ENCODE measurements at regions not wholly inside any gene's neighbourhood (a gene's known extent, or its start where the extent isn't known, plus 50 kb on each side); places are given as distances from the start of the nearest gene placed in this dataset.

DNA sequence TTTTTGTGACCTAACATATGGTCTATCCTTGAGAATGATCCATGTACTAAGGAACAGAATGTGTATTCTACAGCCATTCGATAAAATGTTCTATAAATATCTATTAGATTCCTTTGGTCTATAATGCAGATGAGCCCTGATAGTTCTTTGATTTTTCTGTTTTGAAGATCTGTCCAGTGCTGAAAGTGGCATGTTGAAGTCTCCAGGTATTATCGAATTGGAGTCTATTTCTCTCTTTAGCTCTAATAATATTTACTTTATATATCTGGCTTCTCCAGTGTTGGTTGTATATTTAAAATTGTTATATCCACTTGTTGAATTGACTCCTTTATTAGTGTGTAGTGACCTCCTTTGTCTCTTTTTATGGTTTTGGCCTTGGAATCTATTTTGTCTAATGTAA, 377.9 kb downstream of the ARL6IP6 start:
- DNase-seq, result no peak

- no peak for DNase-seq
Observed at GRCh38 chr2:153091344-153091743, 372.9 kb downstream of the ARL6IP6 start.

GRCh38 chr2:153079315-153079714, 360.9 kb downstream of the ARL6IP6 start:
- DNase-seq, result no peak

DNA sequence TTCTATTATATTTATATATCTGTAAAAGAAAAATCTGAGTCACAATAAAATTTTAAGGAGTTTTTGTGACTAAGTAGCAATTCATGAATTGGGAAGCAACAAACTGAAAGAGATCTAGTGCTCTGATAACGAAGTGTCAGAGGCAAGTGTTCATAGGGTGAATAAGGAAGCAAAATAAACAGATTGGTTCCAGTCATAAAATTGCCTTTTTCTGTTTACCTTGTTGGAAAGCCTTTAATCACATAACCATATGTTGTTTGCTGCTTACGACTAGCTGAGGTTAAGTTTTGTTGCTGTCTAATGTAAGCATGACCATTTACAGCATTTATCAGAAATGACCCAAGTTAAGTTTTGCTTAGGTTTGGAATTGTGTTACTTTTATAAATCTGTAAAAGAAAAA, 358.9 kb downstream of the ARL6IP6 start:
- no peak for DNase-seq

DNA sequence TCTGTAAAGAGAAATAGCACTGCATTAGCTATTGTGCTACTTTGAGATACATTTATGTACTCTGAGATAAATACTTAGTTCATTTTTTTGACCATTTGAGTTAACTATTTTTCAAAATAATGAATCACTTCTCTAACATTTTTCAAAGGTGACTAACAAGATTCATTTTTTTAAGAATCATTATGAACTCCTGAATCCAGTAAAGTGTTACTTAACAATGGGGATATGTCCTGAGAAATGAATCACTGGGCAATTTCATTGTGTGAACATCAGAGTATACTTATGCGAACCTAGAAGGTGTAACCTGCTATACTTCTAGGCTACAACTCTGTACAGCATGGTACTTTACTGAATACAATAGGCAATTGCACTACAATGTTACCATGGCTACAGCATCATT, 355.8 kb downstream of the ARL6IP6 start:
- DNase-seq, result no peak

GRCh38 chr2:153072813-153073212, 354.4 kb downstream of the ARL6IP6 start:
- DNase-seq, result no peak

DNA sequence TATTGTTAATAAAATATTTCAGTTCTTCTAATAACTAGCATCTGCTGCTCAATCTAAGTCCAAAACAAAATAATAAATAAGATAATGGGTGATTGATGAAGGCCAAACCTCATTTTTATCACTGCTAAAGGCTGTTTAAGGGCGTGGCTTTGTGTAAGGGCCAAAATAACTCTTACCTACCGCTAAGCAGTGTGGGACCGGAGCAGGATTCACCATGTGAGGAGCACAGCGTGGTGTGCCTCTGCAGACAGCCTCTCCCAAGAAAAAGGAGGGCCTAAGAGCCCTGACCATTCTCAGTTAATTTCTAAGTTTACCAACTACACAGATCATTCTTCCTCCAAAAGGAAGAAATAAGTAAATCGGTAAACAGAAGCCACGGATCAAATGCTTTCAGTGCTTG, 353.7 kb downstream of the ARL6IP6 start:
- DNase-seq, result no peak

GRCh38 chr2:153071090-153071489, 352.7 kb downstream of the ARL6IP6 start:
- DNase-seq, result no peak

DNA sequence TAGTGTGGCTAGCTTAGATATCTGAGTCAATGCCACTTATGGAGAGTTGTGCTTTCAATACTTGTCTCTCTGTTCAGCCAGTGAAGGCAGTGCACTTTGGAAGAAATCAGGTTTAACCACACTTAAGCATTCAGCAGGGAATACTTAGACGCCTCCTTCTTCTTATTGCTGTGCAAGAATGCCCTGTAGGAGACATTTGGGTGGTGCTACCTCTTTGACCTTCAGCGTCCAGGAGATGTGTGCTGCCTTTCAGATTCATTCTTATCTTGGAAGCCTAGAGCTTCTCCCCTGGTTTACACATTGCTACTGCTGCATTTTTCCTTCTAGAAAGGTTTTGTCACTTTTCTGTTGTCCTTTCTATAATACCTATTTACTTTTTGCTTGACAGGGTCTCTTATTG, 350.5 kb downstream of the ARL6IP6 start:
- no peak for DNase-seq

DNA sequence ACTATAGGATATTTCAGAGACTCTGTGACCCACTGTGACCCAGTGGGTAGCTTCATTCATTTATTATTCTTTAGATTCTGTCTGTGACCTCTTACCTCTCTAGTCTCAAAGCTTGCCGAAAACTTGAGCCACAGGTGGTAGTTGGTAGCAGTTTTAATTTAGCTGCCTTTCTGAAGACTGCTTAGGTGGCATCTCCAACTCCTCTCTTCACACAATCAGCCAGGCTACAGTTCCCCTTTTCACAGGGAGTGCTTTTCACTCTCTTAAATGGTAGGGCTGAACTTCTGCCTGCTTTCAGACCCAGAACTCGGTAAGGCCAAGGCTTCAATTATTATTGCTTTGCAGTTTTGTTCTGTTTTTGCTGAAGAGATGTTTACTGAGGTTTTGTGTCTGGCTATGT, 349.6 kb downstream of the ARL6IP6 start:
- no peak for DNase-seq

GRCh38 chr2:153059338-153060052, 341.1 kb downstream of the ARL6IP6 start:
- no peak for DNase-seq

DNA sequence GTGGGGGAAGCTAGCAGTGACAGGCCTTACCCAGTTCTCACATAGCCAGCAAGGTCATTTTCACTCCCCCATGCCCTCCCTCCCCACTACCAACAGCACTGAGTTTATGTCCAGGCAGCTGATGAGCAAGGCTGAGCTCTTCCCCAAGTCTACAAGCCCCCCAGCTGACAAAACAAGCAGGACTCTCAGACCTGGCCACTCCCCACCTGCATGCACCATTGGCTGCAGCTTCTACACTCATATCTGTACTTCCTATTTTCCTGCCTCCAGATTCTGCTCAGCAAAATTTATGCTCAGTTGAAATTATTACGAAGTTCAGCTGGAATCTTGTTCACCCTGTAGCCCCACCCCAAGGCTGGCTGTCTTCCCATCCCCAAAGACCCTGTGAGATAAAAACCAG, 339.3 kb downstream of the ARL6IP6 start:
- no peak for DNase-seq

- no peak for DNase-seq
Observed at GRCh38 chr2:153055182-153055581, 336.8 kb downstream of the ARL6IP6 start.

DNA sequence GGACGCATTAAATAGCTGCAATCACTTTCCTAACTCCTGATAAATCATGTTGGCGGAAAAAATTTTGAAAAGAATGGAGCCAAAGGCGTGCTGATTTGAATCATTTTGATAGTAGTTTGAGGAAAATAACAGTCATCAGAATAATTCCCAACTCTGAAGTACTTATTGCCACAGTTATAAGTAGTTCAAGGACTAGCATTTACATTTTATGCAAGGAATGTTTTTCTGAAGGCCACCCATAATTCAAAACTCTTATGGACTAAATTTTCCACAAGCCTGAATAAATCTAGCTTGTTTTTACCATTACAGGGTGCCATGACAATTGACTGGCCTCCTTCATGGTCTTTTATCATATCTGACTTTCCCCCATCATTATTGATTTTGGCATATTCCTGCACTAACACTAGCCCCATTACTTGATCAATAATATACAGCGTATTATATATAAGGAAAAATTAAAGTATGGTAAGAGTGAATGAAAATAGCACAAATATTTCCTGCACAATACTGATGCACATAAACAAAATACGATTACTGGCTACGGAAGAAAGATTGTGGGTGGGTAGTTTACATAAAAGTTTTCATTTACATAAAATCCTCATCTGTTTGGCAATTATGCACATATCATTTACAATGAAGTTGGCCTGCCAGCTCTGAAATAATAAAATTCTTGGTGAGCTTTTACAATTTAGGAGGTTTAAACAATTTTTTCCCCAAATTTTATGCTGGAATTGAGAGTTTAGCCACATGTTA, 334.6 kb downstream of the ARL6IP6 start:
- DNase-seq, result no peak

GRCh38 chr2:153047220-153047619, 328.8 kb downstream of the ARL6IP6 start:
- no peak for DNase-seq

- DNase-seq, result no peak
Observed at GRCh38 chr2:153043385-153043784, 325.0 kb downstream of the ARL6IP6 start.

DNA sequence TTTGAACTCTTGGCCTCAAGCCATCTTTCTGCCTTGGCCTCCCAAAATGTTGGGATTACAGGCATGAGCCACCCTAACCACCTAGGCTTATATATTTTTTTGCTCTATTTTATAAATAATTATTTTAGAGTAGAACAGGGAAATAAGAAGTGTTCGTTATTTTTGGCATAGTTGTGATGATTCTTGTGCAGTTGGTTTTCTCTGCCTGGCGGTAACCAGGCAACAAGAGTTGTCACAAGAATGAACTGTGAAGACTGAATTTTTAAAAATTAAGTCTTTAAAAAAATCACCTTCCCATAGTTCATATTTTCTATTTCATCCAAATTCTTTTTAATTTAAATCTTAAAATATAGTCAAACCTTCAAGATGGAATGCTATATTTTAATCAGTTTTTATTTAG, 310.2 kb downstream of the ARL6IP6 start:
- DNase-seq, result no peak

DNA sequence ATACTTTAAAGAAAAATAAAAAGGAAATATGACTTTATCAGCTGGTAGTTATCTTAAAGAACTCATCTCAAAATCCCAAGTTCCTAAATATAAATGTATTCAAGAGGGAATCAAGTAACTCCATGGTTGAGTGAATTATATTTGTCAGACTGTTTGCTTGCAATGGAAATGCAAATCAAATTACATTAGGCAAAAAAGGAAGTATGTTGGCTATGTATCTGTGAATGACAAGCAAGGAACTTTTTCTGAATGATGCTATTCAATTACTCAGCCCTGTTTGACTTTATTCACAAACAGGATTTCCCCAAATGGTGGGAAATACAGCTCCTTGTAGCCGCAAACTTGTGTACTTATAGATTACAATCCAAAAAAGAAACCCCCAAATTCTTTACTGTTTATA, 309.1 kb downstream of the ARL6IP6 start:
- DNase-seq, result no peak

DNA sequence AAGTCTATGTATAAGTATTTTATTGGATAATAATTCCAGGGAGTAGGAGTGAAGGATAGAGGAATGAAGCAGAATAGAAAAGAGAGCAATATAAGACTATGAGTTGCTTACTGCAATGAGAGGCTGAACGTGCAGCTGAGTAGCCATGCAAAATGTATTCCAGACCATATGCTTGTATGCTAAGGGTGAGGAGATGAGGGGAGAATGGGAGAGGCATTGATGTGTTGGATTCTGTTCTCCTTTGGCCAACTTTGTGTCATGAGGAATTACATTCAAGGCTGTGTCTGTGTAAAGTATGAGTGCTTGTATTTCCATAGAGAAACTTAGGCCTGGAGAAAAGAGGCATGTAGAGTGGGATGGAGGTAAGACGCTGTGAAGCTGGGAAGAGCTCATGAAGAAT, 301.8 kb downstream of the ARL6IP6 start:
- no peak for DNase-seq

GRCh38 chr2:153005071-153005730, 286.8 kb downstream of the ARL6IP6 start:
- DNase-seq, result no peak

- DNase-seq, result no peak
Observed at GRCh38 chr2:153004627-153005026, 286.2 kb downstream of the ARL6IP6 start.

DNA sequence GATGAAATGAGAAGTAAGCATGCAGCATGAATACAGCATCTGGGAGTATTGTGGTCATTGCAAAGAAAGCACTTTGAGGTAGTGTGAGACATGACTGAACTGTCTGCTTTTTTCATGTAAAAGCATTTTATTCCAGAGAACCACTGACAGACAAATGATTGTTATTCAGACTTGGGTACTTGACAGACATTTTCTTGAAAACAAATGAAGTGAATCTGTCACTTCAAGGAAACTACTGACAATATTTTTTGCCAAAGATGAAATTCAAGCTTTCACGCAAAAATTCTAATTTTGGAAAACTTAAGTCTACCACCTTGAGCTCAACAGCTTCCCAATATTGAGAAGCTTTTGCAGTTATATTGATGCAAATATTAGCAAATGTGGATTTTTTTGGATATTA, 255.7 kb downstream of the ARL6IP6 start:
- DNase-seq, result no peak

- DNase-seq, result no peak
Observed at GRCh38 chr2:152971685-152972084, 253.3 kb downstream of the ARL6IP6 start.

DNA sequence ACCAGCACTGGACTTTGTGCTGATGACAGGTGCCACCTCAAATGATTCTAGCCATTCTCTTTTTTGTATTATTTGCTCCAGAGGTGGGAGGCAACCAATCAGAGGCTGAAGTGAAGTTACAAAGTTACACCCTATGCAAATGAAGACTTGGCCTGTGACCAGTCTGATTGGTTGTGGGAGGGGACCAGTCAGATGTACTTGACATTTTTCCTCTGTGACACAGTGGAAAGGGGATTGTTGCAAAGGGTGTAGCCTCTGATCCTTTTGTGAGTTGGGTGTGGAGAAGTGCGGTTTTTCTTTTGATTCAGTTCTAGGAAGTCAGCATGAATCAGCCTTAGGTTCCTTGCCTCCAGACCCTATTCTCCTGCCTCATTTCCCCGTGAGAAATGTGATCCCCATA, 244.0 kb downstream of the ARL6IP6 start:
- DNase-seq, result no peak
